ENCODE measurements at regions not wholly inside any gene's neighbourhood (a gene's known extent, or its start where the extent isn't known, plus 50 kb on each side); places are given as distances from the start of the nearest gene placed in this dataset.

DNA sequence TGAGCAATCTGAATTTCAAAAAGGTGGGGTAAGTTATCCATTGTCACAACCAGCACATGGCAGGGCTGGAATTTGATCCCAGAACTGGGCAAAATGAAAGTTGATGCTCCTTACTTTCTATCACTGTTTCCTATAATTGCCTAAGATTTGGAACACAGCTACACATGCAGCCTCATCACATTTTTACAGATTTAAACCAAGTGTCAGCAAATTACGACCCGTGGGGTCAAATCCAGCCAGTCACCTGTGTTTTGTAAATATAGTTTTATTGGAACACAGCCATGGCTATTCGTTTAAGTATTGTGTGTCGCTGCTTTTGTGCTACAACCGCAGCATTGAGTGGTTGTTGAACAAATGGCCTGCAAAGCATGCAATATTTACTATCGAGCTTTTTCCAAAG lies 94.3 kb downstream of the SREK1 start:
- TF ChIP-seq, protein P1, sequence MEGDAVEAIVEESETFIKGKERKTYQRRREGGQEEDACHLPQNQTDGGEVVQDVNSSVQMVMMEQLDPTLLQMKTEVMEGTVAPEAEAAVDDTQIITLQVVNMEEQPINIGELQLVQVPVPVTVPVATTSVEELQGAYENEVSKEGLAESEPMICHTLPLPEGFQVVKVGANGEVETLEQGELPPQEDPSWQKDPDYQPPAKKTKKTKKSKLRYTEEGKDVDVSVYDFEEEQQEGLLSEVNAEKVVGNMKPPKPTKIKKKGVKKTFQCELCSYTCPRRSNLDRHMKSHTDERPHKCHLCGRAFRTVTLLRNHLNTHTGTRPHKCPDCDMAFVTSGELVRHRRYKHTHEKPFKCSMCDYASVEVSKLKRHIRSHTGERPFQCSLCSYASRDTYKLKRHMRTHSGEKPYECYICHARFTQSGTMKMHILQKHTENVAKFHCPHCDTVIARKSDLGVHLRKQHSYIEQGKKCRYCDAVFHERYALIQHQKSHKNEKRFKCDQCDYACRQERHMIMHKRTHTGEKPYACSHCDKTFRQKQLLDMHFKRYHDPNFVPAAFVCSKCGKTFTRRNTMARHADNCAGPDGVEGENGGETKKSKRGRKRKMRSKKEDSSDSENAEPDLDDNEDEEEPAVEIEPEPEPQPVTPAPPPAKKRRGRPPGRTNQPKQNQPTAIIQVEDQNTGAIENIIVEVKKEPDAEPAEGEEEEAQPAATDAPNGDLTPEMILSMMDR (conservative IDR thresholded peaks at IDR 0.05; ENCODE audit: low read length), result no peak
- no peak for TF ChIP-seq EZH2phosphoT487 (IDR thresholded peaks at IDR 0.05; ENCODE audit: borderline replicate concordance)
